ENCODE measurements at regions not wholly inside any gene's neighbourhood (a gene's known extent, or its start where the extent isn't known, plus 50 kb on each side); places are given as distances from the start of the nearest gene placed in this dataset.

DNA sequence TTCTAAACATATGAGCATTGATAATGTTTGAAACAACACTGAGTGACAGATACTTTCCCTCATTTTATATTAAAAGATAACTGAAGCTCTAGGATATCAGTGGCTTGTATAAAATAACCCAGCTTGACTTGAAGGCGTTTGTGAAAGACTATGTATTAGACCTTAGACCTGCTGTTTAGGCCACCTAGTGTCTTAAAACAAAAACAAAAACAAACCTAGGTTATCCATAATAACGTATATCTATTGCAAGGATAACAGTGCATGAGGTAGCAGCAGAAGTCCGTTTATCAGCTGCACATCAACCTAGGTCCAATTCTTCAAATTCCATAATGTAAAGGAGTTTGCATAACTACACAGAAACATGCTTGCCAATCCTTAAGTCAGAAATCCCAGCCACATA, 79.5 kb upstream of the MAP2 start (continued):
- TF ChIP-seq, protein P1, sequence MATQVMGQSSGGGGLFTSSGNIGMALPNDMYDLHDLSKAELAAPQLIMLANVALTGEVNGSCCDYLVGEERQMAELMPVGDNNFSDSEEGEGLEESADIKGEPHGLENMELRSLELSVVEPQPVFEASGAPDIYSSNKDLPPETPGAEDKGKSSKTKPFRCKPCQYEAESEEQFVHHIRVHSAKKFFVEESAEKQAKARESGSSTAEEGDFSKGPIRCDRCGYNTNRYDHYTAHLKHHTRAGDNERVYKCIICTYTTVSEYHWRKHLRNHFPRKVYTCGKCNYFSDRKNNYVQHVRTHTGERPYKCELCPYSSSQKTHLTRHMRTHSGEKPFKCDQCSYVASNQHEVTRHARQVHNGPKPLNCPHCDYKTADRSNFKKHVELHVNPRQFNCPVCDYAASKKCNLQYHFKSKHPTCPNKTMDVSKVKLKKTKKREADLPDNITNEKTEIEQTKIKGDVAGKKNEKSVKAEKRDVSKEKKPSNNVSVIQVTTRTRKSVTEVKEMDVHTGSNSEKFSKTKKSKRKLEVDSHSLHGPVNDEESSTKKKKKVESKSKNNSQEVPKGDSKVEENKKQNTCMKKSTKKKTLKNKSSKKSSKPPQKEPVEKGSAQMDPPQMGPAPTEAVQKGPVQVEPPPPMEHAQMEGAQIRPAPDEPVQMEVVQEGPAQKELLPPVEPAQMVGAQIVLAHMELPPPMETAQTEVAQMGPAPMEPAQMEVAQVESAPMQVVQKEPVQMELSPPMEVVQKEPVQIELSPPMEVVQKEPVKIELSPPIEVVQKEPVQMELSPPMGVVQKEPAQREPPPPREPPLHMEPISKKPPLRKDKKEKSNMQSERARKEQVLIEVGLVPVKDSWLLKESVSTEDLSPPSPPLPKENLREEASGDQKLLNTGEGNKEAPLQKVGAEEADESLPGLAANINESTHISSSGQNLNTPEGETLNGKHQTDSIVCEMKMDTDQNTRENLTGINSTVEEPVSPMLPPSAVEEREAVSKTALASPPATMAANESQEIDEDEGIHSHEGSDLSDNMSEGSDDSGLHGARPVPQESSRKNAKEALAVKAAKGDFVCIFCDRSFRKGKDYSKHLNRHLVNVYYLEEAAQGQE (IDR thresholded peaks at IDR 0.05; ENCODE audit: low read depth, low read length) = no peak
- no peak for TF ChIP-seq RAD21 (IDR thresholded peaks at IDR 0.05; ENCODE audit: low read length)

DNA sequence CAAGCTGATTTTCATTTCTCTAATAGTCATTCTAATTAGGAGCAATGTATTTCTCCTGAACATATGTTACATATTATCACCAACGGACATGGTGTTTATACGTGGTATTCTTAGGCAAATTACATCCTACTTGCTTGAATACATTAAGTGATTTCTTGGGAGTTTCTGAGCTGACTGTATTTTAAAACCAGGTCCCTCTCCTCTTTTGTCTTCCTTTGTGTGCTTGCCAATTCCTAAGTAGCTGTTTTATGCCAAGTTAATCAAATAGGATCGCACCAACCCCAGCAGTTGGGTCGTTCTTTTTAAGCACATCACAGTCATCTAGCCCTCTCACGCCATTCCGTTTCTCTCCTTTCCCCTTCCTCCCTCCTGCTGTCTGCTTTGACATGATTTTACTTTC, 75.4 kb upstream of the MAP2 start:
- Histone ChIP-seq H3K9me3 (no peaks in the 10 kb centered on the region), H3K27me3 (ENCODE audit: insufficient read depth) (no peaks in the 10 kb centered on the region), H4K20me1 (ENCODE audit: insufficient read depth) (no peaks in the 10 kb centered on the region), H3F3A (replicated peaks; ENCODE audit: insufficient read depth) (no peaks in the 10 kb centered on the region), H3K27ac (ENCODE audit: low read depth in 2 of 2, low read length in 1 of 2) (peak overlapping the region in 1 of 2 experiments; percentile 2; a peak in 1 of 4 replicates), H3K9me2 (no peaks in the 10 kb centered on the region), H3K4me2 (peak overlapping the region; percentile 41; the same call in 1 of the 2 replicates), H3K36me3 (replicated peaks in 1 of 2; ENCODE audit: control insufficient read depth in 1 of 2, insufficient read depth in 2 of 2, low read length in 1 of 2) (no peaks in the 10 kb centered on the region), H3K4me1 (ENCODE audit: control insufficient read depth in 1 of 2, insufficient read depth in 2 of 2, low read depth in 1 of 2, low read length in 1 of 2) (no peaks in the 10 kb centered on the region; a peak in 2 of 4 replicates), H3K4me3 (ENCODE audit: low read depth in 2 of 2, low read length in 1 of 2) (peak overlapping the region; percentile 9 to 31; a peak in 1 of 4 replicates), H2AFZ (ENCODE audit: low read depth) (peak overlapping the region; percentile 72), H3K9ac (no peak overlapping the region), H3K79me2 (ENCODE audit: insufficient read depth) (no peaks in the 10 kb centered on the region)
- DNase-seq = peak; percentile 14
- WGBS (ENCODE audit: low lambda C conversion rate) = 6% methylated on average over 5 of the region's 6 CpGs
- ChIA-PET POLR2A (interaction anchor here (0.7 kb wide), 1 partner anchor 153 kb away, joined by 3 read pairs; no protein-coding TSS in a partner anchor), CTCF (interaction anchor here (1.0 to 6.5 kb wide), 7 partner anchors 14 to 613 kb away, joined by 3 to 58 read pairs (median 3); partner anchors contain the start of gene MAP2)
- TF ChIP-seq TCF12 (IDR thresholded peaks at IDR 0.05) (peak; percentile 71; the same call in 1 of the 2 replicates), SMC3 (IDR thresholded peaks at IDR 0.05; ENCODE audit: low read depth, low read length) (no peak), FOSL2 (IDR thresholded peaks at IDR 0.05; ENCODE audit: borderline replicate concordance, low read depth) (no peak), POLR2AphosphoS5 (IDR thresholded peaks at IDR 0.05; ENCODE audit: low read depth, low read length) (no peak), YY1 (IDR thresholded peaks at IDR 0.05; ENCODE audit: low read depth) (no peak), SIN3A (IDR thresholded peaks at IDR 0.05; ENCODE audit: borderline replicate concordance, low read depth, low read length) (no peak), JUND (IDR thresholded peaks at IDR 0.05) (no peak), RFX5 (IDR thresholded peaks at IDR 0.05; ENCODE audit: low read length) (no peak), EZH2phosphoT487 (IDR thresholded peaks at IDR 0.05; ENCODE audit: borderline replicate concordance, low read depth) (no peak), NRF1 (IDR thresholded peaks at IDR 0.05; ENCODE audit: low read depth, low read length) (no peak), NFIC (IDR thresholded peaks at IDR 0.05; ENCODE audit: borderline replicate concordance) (peak; percentile 50; the same call in 1 of the 2 replicates), GABPA (IDR thresholded peaks at IDR 0.05; ENCODE audit: low read depth) (no peak)
- TF ChIP-seq, protein P2, sequence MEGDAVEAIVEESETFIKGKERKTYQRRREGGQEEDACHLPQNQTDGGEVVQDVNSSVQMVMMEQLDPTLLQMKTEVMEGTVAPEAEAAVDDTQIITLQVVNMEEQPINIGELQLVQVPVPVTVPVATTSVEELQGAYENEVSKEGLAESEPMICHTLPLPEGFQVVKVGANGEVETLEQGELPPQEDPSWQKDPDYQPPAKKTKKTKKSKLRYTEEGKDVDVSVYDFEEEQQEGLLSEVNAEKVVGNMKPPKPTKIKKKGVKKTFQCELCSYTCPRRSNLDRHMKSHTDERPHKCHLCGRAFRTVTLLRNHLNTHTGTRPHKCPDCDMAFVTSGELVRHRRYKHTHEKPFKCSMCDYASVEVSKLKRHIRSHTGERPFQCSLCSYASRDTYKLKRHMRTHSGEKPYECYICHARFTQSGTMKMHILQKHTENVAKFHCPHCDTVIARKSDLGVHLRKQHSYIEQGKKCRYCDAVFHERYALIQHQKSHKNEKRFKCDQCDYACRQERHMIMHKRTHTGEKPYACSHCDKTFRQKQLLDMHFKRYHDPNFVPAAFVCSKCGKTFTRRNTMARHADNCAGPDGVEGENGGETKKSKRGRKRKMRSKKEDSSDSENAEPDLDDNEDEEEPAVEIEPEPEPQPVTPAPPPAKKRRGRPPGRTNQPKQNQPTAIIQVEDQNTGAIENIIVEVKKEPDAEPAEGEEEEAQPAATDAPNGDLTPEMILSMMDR (IDR thresholded peaks at IDR 0.05) = no peak
- TF ChIP-seq, protein P3, sequence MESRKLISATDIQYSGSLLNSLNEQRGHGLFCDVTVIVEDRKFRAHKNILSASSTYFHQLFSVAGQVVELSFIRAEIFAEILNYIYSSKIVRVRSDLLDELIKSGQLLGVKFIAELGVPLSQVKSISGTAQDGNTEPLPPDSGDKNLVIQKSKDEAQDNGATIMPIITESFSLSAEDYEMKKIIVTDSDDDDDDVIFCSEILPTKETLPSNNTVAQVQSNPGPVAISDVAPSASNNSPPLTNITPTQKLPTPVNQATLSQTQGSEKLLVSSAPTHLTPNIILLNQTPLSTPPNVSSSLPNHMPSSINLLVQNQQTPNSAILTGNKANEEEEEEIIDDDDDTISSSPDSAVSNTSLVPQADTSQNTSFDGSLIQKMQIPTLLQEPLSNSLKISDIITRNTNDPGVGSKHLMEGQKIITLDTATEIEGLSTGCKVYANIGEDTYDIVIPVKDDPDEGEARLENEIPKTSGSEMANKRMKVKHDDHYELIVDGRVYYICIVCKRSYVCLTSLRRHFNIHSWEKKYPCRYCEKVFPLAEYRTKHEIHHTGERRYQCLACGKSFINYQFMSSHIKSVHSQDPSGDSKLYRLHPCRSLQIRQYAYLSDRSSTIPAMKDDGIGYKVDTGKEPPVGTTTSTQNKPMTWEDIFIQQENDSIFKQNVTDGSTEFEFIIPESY (IDR thresholded peaks at IDR 0.05; ENCODE audit: borderline replicate concordance, low read depth) = no peak
- TF ChIP-seq, protein P4, sequence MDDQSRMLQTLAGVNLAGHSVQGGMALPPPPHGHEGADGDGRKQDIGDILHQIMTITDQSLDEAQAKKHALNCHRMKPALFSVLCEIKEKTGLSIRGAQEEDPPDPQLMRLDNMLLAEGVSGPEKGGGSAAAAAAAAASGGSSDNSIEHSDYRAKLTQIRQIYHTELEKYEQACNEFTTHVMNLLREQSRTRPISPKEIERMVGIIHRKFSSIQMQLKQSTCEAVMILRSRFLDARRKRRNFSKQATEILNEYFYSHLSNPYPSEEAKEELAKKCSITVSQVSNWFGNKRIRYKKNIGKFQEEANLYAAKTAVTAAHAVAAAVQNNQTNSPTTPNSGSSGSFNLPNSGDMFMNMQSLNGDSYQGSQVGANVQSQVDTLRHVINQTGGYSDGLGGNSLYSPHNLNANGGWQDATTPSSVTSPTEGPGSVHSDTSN (IDR thresholded peaks at IDR 0.05) = no peak

All from SK-N-SH (cell line).